ENCODE measurements at regions not wholly inside any gene's neighbourhood (a gene's known extent, or its start where the extent isn't known, plus 50 kb on each side); places are given as distances from the start of the nearest gene placed in this dataset.

DNA sequence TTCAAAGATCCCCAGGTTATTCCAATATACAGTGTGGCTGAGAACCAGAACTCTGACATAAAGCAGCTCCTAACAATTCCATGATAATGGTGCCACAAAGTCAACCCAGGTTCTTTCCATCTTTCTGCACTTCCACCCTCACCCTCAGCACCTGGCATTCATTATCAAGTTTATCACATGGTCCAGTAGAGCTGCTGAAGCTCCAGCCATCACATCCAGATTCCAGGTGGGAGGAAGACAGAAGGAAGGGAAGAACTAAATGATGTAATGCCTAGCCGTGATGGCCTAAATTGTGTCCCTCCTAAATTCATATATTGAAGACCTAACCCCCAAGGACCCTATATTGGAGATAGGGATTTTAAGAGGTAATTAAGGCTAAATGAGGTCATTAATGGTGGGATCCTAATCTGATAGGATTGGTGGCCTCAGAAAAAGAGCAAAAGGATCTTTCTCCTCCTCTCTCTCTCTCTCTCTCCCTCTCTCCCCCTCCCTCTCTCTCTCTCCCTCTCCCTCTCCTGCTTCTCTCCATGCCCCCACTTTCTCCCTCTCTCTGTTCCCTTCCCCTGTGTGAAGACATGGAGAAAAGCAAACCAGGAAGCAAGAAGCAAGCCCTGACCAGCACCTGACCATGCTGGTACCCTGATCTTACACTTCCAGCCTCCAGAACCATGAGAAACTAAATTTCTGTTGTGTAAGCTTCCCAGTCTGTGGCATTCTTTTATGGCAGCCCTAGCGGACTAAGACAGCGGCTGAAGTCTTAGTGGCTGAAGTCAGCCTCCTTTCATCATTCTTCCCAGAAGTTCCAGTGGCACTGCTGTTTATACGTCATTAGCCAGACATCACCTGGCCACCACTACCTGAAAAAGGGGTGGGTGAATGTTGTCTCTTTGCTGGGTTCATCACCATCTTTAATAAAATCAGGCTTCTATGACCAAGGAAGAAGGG lies 369.7 kb upstream of the PROK2 start:
- Histone ChIP-seq H3K36me3 (ENCODE audit: control insufficient read depth, insufficient read depth, low read length) (no peaks in the 10 kb centered on the region), H3K4me3 (replicated peaks; ENCODE audit: low read depth, low read length) (no peak overlapping the region), H3K27me3 (replicated peaks; ENCODE audit: control insufficient read depth, insufficient read depth, low read length) (no peaks in the 10 kb centered on the region)
- no peak for DNase-seq (ENCODE audit: extremely low read depth, insufficient read length)
- TF ChIP-seq, protein P1, sequence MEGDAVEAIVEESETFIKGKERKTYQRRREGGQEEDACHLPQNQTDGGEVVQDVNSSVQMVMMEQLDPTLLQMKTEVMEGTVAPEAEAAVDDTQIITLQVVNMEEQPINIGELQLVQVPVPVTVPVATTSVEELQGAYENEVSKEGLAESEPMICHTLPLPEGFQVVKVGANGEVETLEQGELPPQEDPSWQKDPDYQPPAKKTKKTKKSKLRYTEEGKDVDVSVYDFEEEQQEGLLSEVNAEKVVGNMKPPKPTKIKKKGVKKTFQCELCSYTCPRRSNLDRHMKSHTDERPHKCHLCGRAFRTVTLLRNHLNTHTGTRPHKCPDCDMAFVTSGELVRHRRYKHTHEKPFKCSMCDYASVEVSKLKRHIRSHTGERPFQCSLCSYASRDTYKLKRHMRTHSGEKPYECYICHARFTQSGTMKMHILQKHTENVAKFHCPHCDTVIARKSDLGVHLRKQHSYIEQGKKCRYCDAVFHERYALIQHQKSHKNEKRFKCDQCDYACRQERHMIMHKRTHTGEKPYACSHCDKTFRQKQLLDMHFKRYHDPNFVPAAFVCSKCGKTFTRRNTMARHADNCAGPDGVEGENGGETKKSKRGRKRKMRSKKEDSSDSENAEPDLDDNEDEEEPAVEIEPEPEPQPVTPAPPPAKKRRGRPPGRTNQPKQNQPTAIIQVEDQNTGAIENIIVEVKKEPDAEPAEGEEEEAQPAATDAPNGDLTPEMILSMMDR (IDR thresholded peaks at IDR 0.05; ENCODE audit: insufficient read depth, low read length, poor library complexity, severe bottlenecking) = no peak

DNA sequence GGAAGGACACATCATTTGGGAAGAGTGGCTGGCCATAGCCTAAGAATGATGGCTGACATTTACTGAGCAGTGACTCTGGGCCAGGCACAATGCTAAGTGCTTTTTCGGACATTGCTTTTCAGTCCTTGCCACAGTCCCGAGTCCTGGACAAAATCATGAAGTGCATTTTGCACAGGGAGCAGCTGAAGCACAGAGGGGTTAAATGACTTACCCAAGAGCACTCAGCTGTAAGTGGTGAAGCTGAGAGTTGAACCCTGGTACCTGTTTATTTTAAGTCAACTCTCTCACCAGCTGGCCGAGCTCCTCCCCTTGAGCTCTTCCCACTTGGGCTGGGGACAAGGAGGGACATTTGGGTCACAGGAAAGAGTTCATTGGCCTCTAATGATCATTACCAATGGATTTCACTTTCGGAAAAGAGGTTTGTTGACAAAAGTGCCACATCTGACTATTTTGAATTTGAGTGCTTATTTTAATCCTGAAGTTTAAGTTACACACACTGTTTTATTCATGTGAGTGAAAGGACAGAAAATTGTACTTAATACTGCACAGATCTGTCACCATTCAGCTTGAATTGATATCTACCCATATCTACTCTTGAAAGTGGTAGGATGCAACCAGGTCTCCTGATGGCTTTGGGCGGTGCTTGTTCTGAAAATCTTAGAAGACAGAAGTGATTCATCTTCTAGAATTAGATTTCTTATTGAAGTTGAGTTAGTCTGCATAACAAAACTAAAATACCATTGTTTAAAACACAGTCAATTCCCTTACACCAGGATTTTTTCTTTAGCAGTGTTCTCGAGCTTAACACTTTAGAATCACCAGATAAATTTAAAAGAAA lies 368.7 kb upstream of the PROK2 start:
- Histone ChIP-seq H3K36me3 (ENCODE audit: control insufficient read depth, insufficient read depth, low read length) (no peaks in the 10 kb centered on the region), H3K27me3 (replicated peaks; ENCODE audit: control insufficient read depth, insufficient read depth, low read length) (no peaks in the 10 kb centered on the region), H3K4me3 (replicated peaks; ENCODE audit: low read depth, low read length) (no peak overlapping the region)
- TF ChIP-seq, protein P1 (IDR thresholded peaks at IDR 0.05; ENCODE audit: insufficient read depth, low read length, poor library complexity, severe bottlenecking) = no peak
- DNase-seq (ENCODE audit: extremely low read depth, insufficient read length) = no peak

DNA sequence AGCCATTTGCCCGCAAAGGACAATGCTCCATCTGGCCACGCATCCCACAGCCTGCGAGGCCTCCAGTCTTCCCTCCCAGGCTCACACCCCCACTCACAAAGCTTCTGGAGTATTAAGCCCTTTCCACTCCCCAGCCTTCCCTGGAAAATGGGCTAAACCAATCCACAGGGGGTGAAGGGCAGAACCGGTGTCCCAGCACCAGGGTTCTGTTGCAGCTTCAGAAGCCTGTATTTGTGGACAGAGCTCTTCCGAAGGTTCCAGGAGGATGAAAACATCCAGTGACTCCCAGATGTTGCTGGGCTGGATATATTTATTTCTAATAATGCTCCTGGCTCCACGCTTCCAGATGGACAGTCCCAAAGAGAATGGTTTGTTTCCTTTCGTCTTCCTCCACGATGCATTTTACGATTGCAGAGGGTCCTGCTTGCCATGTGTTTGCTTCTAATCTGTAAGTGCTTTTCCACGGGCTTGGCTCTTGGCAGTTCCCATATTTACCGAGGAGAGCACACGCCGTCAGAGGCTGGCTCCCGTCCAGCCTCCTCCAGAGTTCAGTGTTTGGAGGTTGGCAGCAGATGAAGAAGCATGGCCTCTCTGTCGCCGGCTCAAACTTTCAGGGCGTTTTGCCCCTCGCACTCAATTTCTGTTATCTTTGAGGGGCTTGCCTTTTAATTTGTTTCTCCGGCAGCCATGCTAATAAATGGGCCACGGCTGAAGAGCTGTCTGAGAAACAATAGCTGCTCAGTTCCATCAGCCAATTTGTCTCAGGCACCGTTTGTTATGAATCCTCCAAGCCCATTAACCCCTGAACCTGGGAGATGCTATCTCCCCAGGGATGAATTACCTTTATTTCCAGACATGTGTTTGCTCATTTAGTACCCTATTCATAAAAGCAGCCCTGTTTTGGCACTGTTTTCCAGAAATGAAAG lies 367.9 kb upstream of the PROK2 start:
- Histone ChIP-seq H3K27me3 (replicated peaks; ENCODE audit: control insufficient read depth, insufficient read depth, low read length) (no peaks in the 10 kb centered on the region), H3K36me3 (ENCODE audit: control insufficient read depth, insufficient read depth, low read length) (no peaks in the 10 kb centered on the region), H3K4me3 (replicated peaks; ENCODE audit: low read depth, low read length) (no peak overlapping the region)
- DNase-seq (ENCODE audit: extremely low read depth, insufficient read length) = no peak
- TF ChIP-seq, protein P1 (IDR thresholded peaks at IDR 0.05; ENCODE audit: insufficient read depth, low read length, poor library complexity, severe bottlenecking) = no peak

DNA sequence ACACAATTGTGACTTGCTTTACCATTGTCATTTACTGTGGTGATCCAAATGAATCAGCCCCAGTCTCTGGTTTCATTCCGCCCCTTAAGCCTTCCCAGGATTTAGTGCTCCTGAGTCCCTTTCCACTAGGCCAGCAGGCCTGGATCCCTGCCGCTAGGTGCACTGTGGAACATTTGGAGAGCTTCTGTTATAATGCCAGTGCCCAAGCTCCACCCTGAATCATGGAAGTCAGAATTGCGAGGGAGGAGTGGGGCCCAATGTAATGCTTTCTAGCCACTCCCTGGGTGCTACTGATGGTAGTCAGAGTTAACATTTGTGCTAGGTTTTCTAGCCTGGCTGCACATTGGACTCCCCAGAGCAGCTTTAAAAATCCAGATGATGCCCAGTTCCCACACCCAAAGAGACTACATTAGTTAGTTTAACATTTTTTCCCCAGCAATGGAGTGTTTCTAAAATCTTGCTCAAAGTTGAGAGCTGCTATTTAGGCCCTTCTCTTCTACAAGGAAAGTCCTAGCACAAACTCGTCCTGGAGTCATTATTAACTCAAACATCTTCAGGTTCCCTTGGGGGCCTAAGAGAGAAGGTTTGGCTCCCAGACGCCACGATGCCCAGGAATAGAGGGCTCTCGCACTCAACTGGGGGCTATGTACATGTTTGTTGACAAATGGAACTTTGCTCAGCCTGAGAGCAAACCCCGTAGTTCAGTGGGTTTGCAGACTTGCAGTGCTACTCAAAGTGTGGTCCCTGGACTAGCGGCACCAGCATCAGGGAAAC lies 366.7 kb upstream of the PROK2 start:
- TF ChIP-seq, protein P1 (IDR thresholded peaks at IDR 0.05; ENCODE audit: insufficient read depth, low read length, poor library complexity, severe bottlenecking) = no peak

More for the DNA sequence above, 366.7 kb upstream of the PROK2 start:
- no peak overlapping the region for H3K4me3 ChIP-seq (replicated peaks; ENCODE audit: low read depth, low read length)
- no peaks in the 10 kb centered on the region for H3K27me3 ChIP-seq (replicated peaks; ENCODE audit: control insufficient read depth, insufficient read depth, low read length)
- no peak for DNase-seq (ENCODE audit: extremely low read depth, insufficient read length)
- no peaks in the 10 kb centered on the region for H3K36me3 ChIP-seq (ENCODE audit: control insufficient read depth, insufficient read depth, low read length)
